ENCODE measurements at regions not wholly inside any gene's neighbourhood (a gene's known extent, or its start where the extent isn't known, plus 50 kb on each side); places are given as distances from the start of the nearest gene placed in this dataset.

- H3K36me3 ChIP-seq (ENCODE audit: control insufficient read depth in 2 of 3, insufficient read depth in 3 of 3, low read length in 3 of 3): no peaks in the 10 kb centered on the region
- H3K27ac ChIP-seq (ENCODE audit: low read depth in 2 of 2, low read length in 2 of 2): no peak overlapping the region
- H3K4me3 ChIP-seq (ENCODE audit: low read length in 3 of 3): no peak overlapping the region
- DNase-seq (no peak), FAIRE-seq (no peak)
- no peaks in the 10 kb centered on the region for H3K27me3 ChIP-seq (ENCODE audit: control insufficient read depth, insufficient read depth, low read length)
- H3K9me3 ChIP-seq (ENCODE audit: control insufficient read depth in 2 of 3, insufficient read depth in 1 of 3, low read length in 3 of 3): no peaks in the 10 kb centered on the region
- no peak for TF ChIP-seq CTCF (IDR thresholded peaks at IDR 0.05; ENCODE audit: borderline replicate concordance, extremely low read depth, insufficient read depth)
- H3K9ac ChIP-seq (ENCODE audit: low read length in 3 of 3): no peak overlapping the region
- intact Hi-C loops (cut with DNase I): no loop called here
- H3K4me1 ChIP-seq (ENCODE audit: control insufficient read depth in 2 of 3, insufficient read depth in 2 of 3, low read depth in 1 of 3, low read length in 3 of 3): no peaks in the 10 kb centered on the region
Measured at GRCh38 chr12:84054811-84055210, 857.8 kb downstream of the SLC6A15 start.

GRCh38 chr12:84047881-84048280 is 864.7 kb downstream of the SLC6A15 start:
- no peak for FAIRE-seq
- no peaks in the 10 kb centered on the region for H3K27me3 ChIP-seq (ENCODE audit: control insufficient read depth, insufficient read depth, low read length)
- no peaks in the 10 kb centered on the region for H3K36me3 ChIP-seq (ENCODE audit: control insufficient read depth in 2 of 3, insufficient read depth in 3 of 3, low read length in 3 of 3)
- TF ChIP-seq CTCF (IDR thresholded peaks at IDR 0.05; ENCODE audit: borderline replicate concordance, extremely low read depth, insufficient read depth): no peak
- H3K4me1 ChIP-seq (ENCODE audit: control insufficient read depth in 2 of 3, insufficient read depth in 2 of 3, low read depth in 1 of 3, low read length in 3 of 3): no peaks in the 10 kb centered on the region
- no peak for DNase-seq
- intact Hi-C loops (cut with DNase I): no loop called here
- H3K27ac ChIP-seq (ENCODE audit: low read depth in 2 of 2, low read length in 2 of 2): no peak overlapping the region
- H3K9ac ChIP-seq (ENCODE audit: low read length in 3 of 3): no peak overlapping the region
- no peaks in the 10 kb centered on the region for H3K9me3 ChIP-seq (ENCODE audit: control insufficient read depth in 2 of 3, insufficient read depth in 1 of 3, low read length in 3 of 3)
- H3K4me3 ChIP-seq (ENCODE audit: low read length in 3 of 3): no peak overlapping the region

GRCh38 chr12:84046859-84047258 is 865.7 kb downstream of the SLC6A15 start:
- FAIRE-seq (no peak), DNase-seq (no peak)
- no peak overlapping the region for H3K27ac ChIP-seq (ENCODE audit: low read depth in 2 of 2, low read length in 2 of 2)
- TF ChIP-seq CTCF (IDR thresholded peaks at IDR 0.05; ENCODE audit: borderline replicate concordance, extremely low read depth, insufficient read depth): no peak
- H3K4me3 ChIP-seq (ENCODE audit: low read length in 3 of 3): no peak overlapping the region
- H3K27me3 ChIP-seq (ENCODE audit: control insufficient read depth, insufficient read depth, low read length): no peaks in the 10 kb centered on the region
- no peaks in the 10 kb centered on the region for H3K36me3 ChIP-seq (ENCODE audit: control insufficient read depth in 2 of 3, insufficient read depth in 3 of 3, low read length in 3 of 3)
- no peaks in the 10 kb centered on the region for H3K9me3 ChIP-seq (ENCODE audit: control insufficient read depth in 2 of 3, insufficient read depth in 1 of 3, low read length in 3 of 3)
- intact Hi-C loops (cut with DNase I): no loop called here
- no peak overlapping the region for H3K9ac ChIP-seq (ENCODE audit: low read length in 3 of 3)
- H3K4me1 ChIP-seq (ENCODE audit: control insufficient read depth in 2 of 3, insufficient read depth in 2 of 3, low read depth in 1 of 3, low read length in 3 of 3): no peaks in the 10 kb centered on the region

GRCh38 chr12:84043355-84043754 is 869.2 kb downstream of the SLC6A15 start:
- intact Hi-C loops (cut with DNase I): no loop called here
- Histone ChIP-seq H3K4me3 (ENCODE audit: low read length in 3 of 3) (no peak overlapping the region), H3K9me3 (ENCODE audit: control insufficient read depth in 2 of 3, insufficient read depth in 1 of 3, low read length in 3 of 3) (no peaks in the 10 kb centered on the region), H3K27ac (ENCODE audit: low read depth in 2 of 2, low read length in 2 of 2) (no peak overlapping the region), H3K36me3 (ENCODE audit: control insufficient read depth in 2 of 3, insufficient read depth in 3 of 3, low read length in 3 of 3) (no peaks in the 10 kb centered on the region), H3K9ac (ENCODE audit: low read length in 3 of 3) (no peak overlapping the region), H3K4me1 (ENCODE audit: control insufficient read depth in 2 of 3, insufficient read depth in 2 of 3, low read depth in 1 of 3, low read length in 3 of 3) (no peaks in the 10 kb centered on the region), H3K27me3 (ENCODE audit: control insufficient read depth, insufficient read depth, low read length) (no peaks in the 10 kb centered on the region)
- DNase-seq (peak in 1 of 5 donors; percentile 25), FAIRE-seq (no peak)
- TF ChIP-seq CTCF (IDR thresholded peaks at IDR 0.05; ENCODE audit: borderline replicate concordance, extremely low read depth, insufficient read depth): no peak
